ENCODE measurements at regions not wholly inside any gene's neighbourhood (a gene's known extent, or its start where the extent isn't known, plus 50 kb on each side); places are given as distances from the start of the nearest gene placed in this dataset.
"Not testable (repeated sequence)": the region's sequence is repeated elsewhere in the genome, so short reads cannot be mapped to it uniquely, and the experiment has no call there.

GRCh38 chr6:1156411-1156810 lies 155.5 kb upstream of the FOXQ1 start:
- 95% methylated on average over 2 of the region's 3 CpGs for WGBS (ENCODE audit: insufficient coverage)
- CTCF ChIA-PET; H3K4me3 ChIP-seq (ENCODE audit: control insufficient read depth in 1 of 7, extremely low read depth in 1 of 7, insufficient read depth in 4 of 7, low read depth in 2 of 7, low read length in 6 of 7); H3K36me3 ChIP-seq (ENCODE audit: control insufficient read depth in 4 of 4, insufficient read depth in 4 of 4, low read length in 3 of 4); H3K4me1 ChIP-seq (ENCODE audit: control extremely low read depth in 1 of 4, control insufficient read depth in 4 of 4, insufficient read depth in 4 of 4, low read length in 3 of 4); H3K27me3 ChIP-seq (replicated peaks in 2 of 5; ENCODE audit: control insufficient read depth in 4 of 5, insufficient read depth in 5 of 5, low read length in 4 of 5); H3K9me3 ChIP-seq (ENCODE audit: control extremely low read depth in 1 of 5, control insufficient read depth in 4 of 5, insufficient read depth in 2 of 5, low read depth in 1 of 5, low read length in 4 of 5); H3K27ac ChIP-seq (ENCODE audit: insufficient read depth in 1 of 2, low read depth in 1 of 2, low read length in 2 of 2, poor library complexity in 1 of 2, severe bottlenecking in 2 of 2); DNase-seq; POLR2A ChIA-PET: not testable (repeated sequence)

- H3K27me3 ChIP-seq (replicated peaks in 2 of 5; ENCODE audit: control insufficient read depth in 4 of 5, insufficient read depth in 5 of 5, low read length in 4 of 5) = peaks cover 0 to 20% (median 3%) of the 10 kb centered on the region in 5 experiments
- H3K36me3 ChIP-seq (ENCODE audit: control insufficient read depth in 4 of 4, insufficient read depth in 4 of 4, low read length in 3 of 4) = no peaks in the 10 kb centered on the region
- no peak overlapping the region for H3K27ac ChIP-seq (ENCODE audit: insufficient read depth in 1 of 2, low read depth in 1 of 2, low read length in 2 of 2, poor library complexity in 1 of 2, severe bottlenecking in 2 of 2)
- DNase-seq = no peak
- H3K4me1 ChIP-seq (ENCODE audit: control extremely low read depth in 1 of 4, control insufficient read depth in 4 of 4, insufficient read depth in 4 of 4, low read length in 3 of 4) = no peaks in the 10 kb centered on the region
- H3K9me3 ChIP-seq (ENCODE audit: control extremely low read depth in 1 of 5, control insufficient read depth in 4 of 5, insufficient read depth in 2 of 5, low read depth in 1 of 5, low read length in 4 of 5) = peaks cover 0 to 6% (median 0%) of the 10 kb centered on the region in 5 experiments
- CTCF ChIA-PET = interaction anchor here (1.4 kb wide), 1 partner anchor 19 kb away, joined by 3 read pairs; no protein-coding TSS in a partner anchor
- no peak overlapping the region for H3K4me3 ChIP-seq (ENCODE audit: control insufficient read depth in 1 of 7, extremely low read depth in 1 of 7, insufficient read depth in 4 of 7, low read depth in 2 of 7, low read length in 6 of 7)
- POLR2A ChIA-PET = no interaction called here
These were observed 158.1 kb upstream of the FOXQ1 start for GRCh38 chr6:1153696-1154245.

GRCh38 chr6:1146500-1146899 lies 165.4 kb upstream of the FOXQ1 start:
- no peaks in the 10 kb centered on the region for H3K36me3 ChIP-seq (ENCODE audit: control insufficient read depth in 4 of 4, insufficient read depth in 4 of 4, low read length in 3 of 4)
- no peak overlapping the region for H3K4me3 ChIP-seq (ENCODE audit: control insufficient read depth in 1 of 7, extremely low read depth in 1 of 7, insufficient read depth in 4 of 7, low read depth in 2 of 7, low read length in 6 of 7)
- no peak overlapping the region for H3K27ac ChIP-seq (ENCODE audit: insufficient read depth in 1 of 2, low read depth in 1 of 2, low read length in 2 of 2, poor library complexity in 1 of 2, severe bottlenecking in 2 of 2)
- CTCF ChIA-PET = no interaction called here
- no peak for DNase-seq
- no peaks in the 10 kb centered on the region for H3K9me3 ChIP-seq (ENCODE audit: control extremely low read depth in 1 of 5, control insufficient read depth in 4 of 5, insufficient read depth in 2 of 5, low read depth in 1 of 5, low read length in 4 of 5)
- peaks cover 0 to 46% (median 7%) of the 10 kb centered on the region in 5 experiments for H3K27me3 ChIP-seq (replicated peaks in 2 of 5; ENCODE audit: control insufficient read depth in 4 of 5, insufficient read depth in 5 of 5, low read length in 4 of 5)
- H3K4me1 ChIP-seq (ENCODE audit: control extremely low read depth in 1 of 4, control insufficient read depth in 4 of 4, insufficient read depth in 4 of 4, low read length in 3 of 4) = no peaks in the 10 kb centered on the region
- POLR2A ChIA-PET = no interaction called here

- H3K4me1 ChIP-seq (ENCODE audit: control extremely low read depth in 1 of 4, control insufficient read depth in 4 of 4, insufficient read depth in 4 of 4, low read length in 3 of 4) = no peaks in the 10 kb centered on the region
- CTCF ChIA-PET = no interaction called here
- no peak overlapping the region for H3K4me3 ChIP-seq (ENCODE audit: control insufficient read depth in 1 of 7, extremely low read depth in 1 of 7, insufficient read depth in 4 of 7, low read depth in 2 of 7, low read length in 6 of 7)
- peaks cover 0 to 49% (median 7%) of the 10 kb centered on the region in 5 experiments for H3K27me3 ChIP-seq (replicated peaks in 2 of 5; ENCODE audit: control insufficient read depth in 4 of 5, insufficient read depth in 5 of 5, low read length in 4 of 5)
- DNase-seq = no peak
- H3K27ac ChIP-seq (ENCODE audit: insufficient read depth in 1 of 2, low read depth in 1 of 2, low read length in 2 of 2, poor library complexity in 1 of 2, severe bottlenecking in 2 of 2) = no peak overlapping the region
- no peaks in the 10 kb centered on the region for H3K9me3 ChIP-seq (ENCODE audit: control extremely low read depth in 1 of 5, control insufficient read depth in 4 of 5, insufficient read depth in 2 of 5, low read depth in 1 of 5, low read length in 4 of 5)
- POLR2A ChIA-PET = no interaction called here
- 59% methylated on average over 7 of the region's 8 CpGs for WGBS (ENCODE audit: insufficient coverage)
- no peaks in the 10 kb centered on the region for H3K36me3 ChIP-seq (ENCODE audit: control insufficient read depth in 4 of 4, insufficient read depth in 4 of 4, low read length in 3 of 4)
These were observed 166.1 kb upstream of the FOXQ1 start for GRCh38 chr6:1145768-1146218.

- Histone ChIP-seq H3K27me3 (replicated peaks in 2 of 5; ENCODE audit: control insufficient read depth in 4 of 5, insufficient read depth in 5 of 5, low read length in 4 of 5) (peaks cover 0 to 45% (median 4%) of the 10 kb centered on the region in 5 experiments), H3K9me3 (ENCODE audit: control extremely low read depth in 1 of 5, control insufficient read depth in 4 of 5, insufficient read depth in 2 of 5, low read depth in 1 of 5, low read length in 4 of 5) (no peaks in the 10 kb centered on the region), H3K36me3 (ENCODE audit: control insufficient read depth in 4 of 4, insufficient read depth in 4 of 4, low read length in 3 of 4) (no peaks in the 10 kb centered on the region), H3K27ac (ENCODE audit: insufficient read depth in 1 of 2, low read depth in 1 of 2, low read length in 2 of 2, poor library complexity in 1 of 2, severe bottlenecking in 2 of 2) (no peak overlapping the region), H3K4me3 (ENCODE audit: control insufficient read depth in 1 of 7, extremely low read depth in 1 of 7, insufficient read depth in 4 of 7, low read depth in 2 of 7, low read length in 6 of 7) (no peak overlapping the region), H3K4me1 (ENCODE audit: control extremely low read depth in 1 of 4, control insufficient read depth in 4 of 4, insufficient read depth in 4 of 4, low read length in 3 of 4) (no peaks in the 10 kb centered on the region)
- POLR2A ChIA-PET = no interaction called here
- DNase-seq = no peak
- CTCF ChIA-PET = no interaction called here
- WGBS (ENCODE audit: insufficient coverage) = 55% methylated on average over 6 of the region's 10 CpGs
These were observed 166.8 kb upstream of the FOXQ1 start for GRCh38 chr6:1144842-1145767.

- Histone ChIP-seq H3K4me3 (ENCODE audit: control insufficient read depth in 1 of 7, extremely low read depth in 1 of 7, insufficient read depth in 4 of 7, low read depth in 2 of 7, low read length in 6 of 7) (no peak overlapping the region), H3K27me3 (replicated peaks in 2 of 5; ENCODE audit: control insufficient read depth in 4 of 5, insufficient read depth in 5 of 5, low read length in 4 of 5) (peaks cover 0 to 39% (median 4%) of the 10 kb centered on the region in 5 experiments), H3K9me3 (ENCODE audit: control extremely low read depth in 1 of 5, control insufficient read depth in 4 of 5, insufficient read depth in 2 of 5, low read depth in 1 of 5, low read length in 4 of 5) (peaks cover 0 to 5% (median under 1%) of the 10 kb centered on the region in 5 experiments), H3K36me3 (ENCODE audit: control insufficient read depth in 4 of 4, insufficient read depth in 4 of 4, low read length in 3 of 4) (no peaks in the 10 kb centered on the region), H3K4me1 (ENCODE audit: control extremely low read depth in 1 of 4, control insufficient read depth in 4 of 4, insufficient read depth in 4 of 4, low read length in 3 of 4) (no peaks in the 10 kb centered on the region), H3K27ac (ENCODE audit: insufficient read depth in 1 of 2, low read depth in 1 of 2, low read length in 2 of 2, poor library complexity in 1 of 2, severe bottlenecking in 2 of 2) (no peak overlapping the region)
- DNase-seq = no peak
- 92% methylated on average over 3 of the region's 7 CpGs for WGBS (ENCODE audit: insufficient coverage)
- CTCF ChIA-PET = interaction anchor here (0.6 kb wide), 1 partner anchor 291 kb away, joined by 4 read pairs; no protein-coding TSS in a partner anchor
- POLR2A ChIA-PET = interaction anchor here (0.5 kb wide), 1 partner anchor 17 kb away, joined by 3 read pairs; no protein-coding TSS in a partner anchor
These were observed 168.2 kb upstream of the FOXQ1 start for GRCh38 chr6:1143655-1144054.

All from common myeloid progenitor, CD34-positive (primary cell).